ENCODE measurements at regions not wholly inside any gene's neighbourhood (a gene's known extent, or its start where the extent isn't known, plus 50 kb on each side); places are given as distances from the start of the nearest gene placed in this dataset.

DNA sequence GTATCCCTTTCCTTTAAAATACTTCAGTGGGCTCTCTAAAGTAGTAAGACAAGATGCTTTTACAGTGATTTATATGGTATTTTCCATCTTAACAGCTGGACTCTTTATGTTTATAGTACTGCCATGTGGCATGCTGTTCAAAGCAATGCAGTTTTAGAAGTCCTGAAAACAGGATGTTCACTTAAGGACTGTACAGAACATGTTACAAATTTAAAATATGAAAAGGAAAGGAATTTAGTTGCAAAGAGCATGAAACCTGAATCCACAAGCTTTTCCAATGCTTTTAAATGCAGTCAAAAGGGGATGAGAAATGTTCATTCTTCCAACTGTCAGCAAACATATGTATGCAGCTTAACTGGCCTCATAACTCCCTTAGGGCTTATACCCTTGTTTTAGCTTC is 580.2 kb downstream of the EFNA5 start:
- no peak overlapping the region for H3K4me3 ChIP-seq
- no peak for DNase-seq (ENCODE audit: low spot score)
- H3K27ac ChIP-seq, result no peak overlapping the region
- TF ChIP-seq, protein P1, sequence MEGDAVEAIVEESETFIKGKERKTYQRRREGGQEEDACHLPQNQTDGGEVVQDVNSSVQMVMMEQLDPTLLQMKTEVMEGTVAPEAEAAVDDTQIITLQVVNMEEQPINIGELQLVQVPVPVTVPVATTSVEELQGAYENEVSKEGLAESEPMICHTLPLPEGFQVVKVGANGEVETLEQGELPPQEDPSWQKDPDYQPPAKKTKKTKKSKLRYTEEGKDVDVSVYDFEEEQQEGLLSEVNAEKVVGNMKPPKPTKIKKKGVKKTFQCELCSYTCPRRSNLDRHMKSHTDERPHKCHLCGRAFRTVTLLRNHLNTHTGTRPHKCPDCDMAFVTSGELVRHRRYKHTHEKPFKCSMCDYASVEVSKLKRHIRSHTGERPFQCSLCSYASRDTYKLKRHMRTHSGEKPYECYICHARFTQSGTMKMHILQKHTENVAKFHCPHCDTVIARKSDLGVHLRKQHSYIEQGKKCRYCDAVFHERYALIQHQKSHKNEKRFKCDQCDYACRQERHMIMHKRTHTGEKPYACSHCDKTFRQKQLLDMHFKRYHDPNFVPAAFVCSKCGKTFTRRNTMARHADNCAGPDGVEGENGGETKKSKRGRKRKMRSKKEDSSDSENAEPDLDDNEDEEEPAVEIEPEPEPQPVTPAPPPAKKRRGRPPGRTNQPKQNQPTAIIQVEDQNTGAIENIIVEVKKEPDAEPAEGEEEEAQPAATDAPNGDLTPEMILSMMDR (IDR thresholded peaks at IDR 0.05), result no peak

DNA sequence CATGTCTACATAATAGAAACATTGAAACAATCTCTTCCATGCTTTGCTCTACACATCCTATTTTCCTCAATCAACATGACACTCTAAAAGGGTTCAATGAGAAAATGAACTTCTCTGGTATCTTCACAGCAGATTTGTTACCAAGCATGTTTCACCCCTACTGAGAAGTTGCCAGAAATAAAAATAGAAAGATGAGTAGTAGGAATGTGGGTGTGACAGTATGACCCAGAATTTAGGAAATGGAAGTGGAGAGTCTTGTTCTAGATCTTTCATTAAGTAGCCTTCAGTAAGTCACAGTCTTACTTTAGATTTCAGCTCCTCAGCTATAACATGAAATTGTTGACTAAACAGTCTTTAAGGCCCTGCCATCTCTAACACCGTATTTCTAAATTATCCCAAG is 581.8 kb downstream of the EFNA5 start:
- TF ChIP-seq, protein P1 (IDR thresholded peaks at IDR 0.05), result no peak
- no peak for DNase-seq (ENCODE audit: low spot score)
- Histone ChIP-seq H3K27ac (no peak overlapping the region), H3K4me3 (no peak overlapping the region)

DNA sequence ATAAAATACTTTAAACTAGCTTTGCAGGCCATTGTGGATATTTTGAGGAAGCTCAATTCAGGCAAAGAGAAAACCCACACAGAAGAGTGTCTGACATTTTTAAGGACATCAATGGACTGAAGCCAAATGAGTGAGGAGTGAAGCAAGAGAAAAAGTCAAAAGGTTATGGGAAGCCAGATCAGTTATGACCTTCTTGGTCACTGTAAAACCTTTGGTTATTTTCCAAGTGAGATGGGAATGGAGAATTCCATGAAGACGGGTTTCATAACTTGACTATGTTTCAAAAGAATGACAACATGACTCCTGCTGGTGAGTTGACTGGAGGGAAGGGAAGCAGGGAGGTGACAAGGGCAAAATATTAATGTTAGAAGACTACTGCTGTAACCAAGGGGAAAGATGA is 585.2 kb downstream of the EFNA5 start:
- TF ChIP-seq, protein P1 (IDR thresholded peaks at IDR 0.05), result no peak

DNA sequence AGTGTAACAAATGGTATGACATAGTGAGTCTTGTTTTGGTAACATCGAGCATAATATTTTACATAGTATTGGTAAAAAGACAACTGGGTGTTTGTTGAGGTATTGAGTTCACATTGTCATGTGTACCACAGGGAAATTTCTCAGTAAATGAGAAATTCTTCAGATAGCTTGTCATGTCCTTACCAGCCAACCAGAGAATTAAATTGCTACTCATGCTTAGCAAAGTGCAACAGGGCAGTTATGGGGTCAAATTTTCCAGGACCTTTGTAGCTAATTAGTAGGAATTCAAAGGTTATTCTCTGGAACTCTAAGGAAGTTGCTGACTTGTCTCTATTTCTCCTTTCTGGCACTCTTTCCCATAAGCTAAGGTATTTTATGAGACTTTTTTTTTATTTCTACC is 595.7 kb downstream of the EFNA5 start:
- H3K27ac ChIP-seq, result no peak overlapping the region
- TF ChIP-seq, protein P1 (IDR thresholded peaks at IDR 0.05), result no peak
- DNase-seq (ENCODE audit: low spot score), result no peak
- H3K4me3 ChIP-seq, result no peak overlapping the region

More for the DNA sequence above, 585.2 kb downstream of the EFNA5 start:
- no peak for DNase-seq (ENCODE audit: low spot score)
- H3K4me3 ChIP-seq, result no peak overlapping the region
- no peak overlapping the region for H3K27ac ChIP-seq

DNA sequence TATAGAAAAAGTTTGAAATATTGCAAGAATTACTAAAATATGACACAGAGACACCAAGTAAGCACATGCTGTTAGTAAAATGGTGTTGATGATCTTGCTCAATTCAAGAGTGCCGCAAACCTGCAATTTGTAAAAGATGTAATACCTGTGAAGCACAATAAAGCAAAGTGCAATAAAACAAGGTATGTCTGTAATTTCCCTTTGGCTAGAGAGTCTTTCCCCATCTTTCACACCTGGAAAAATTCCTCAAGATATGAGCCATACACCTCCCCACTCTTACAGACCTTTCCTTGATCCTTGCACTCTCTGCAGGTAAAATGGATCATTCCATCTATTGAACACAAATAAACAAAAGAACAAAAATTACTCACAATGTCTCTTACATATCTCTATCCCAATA is 597.8 kb downstream of the EFNA5 start:
- H3K27ac ChIP-seq, result no peak overlapping the region
- H3K4me3 ChIP-seq, result no peak overlapping the region
- TF ChIP-seq, protein P1 (IDR thresholded peaks at IDR 0.05), result no peak
- no peak for DNase-seq (ENCODE audit: low spot score)

DNA sequence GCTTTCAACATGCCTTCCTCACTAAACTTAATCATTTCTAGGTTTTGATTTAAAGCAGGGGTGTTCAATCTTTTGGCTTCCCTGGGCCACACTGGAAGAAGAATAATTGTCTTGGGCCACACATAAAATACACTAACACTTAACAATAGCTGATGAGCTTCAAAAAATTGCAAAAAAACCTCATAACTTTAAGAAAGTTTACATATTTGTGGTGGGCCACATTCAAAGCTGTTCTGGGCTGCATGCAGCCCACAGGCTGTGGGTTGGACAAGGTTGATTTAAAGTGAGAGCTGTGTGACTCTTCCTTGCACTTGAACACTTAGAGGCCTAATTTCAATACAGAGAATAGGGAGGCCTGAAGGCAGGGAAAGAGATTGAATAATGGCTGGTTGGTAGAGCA is 598.3 kb downstream of the EFNA5 start:
- TF ChIP-seq, protein P1 (IDR thresholded peaks at IDR 0.05), result no peak
- no peak for DNase-seq (ENCODE audit: low spot score)
- Histone ChIP-seq H3K27ac (no peak overlapping the region), H3K4me3 (no peak overlapping the region)

DNA sequence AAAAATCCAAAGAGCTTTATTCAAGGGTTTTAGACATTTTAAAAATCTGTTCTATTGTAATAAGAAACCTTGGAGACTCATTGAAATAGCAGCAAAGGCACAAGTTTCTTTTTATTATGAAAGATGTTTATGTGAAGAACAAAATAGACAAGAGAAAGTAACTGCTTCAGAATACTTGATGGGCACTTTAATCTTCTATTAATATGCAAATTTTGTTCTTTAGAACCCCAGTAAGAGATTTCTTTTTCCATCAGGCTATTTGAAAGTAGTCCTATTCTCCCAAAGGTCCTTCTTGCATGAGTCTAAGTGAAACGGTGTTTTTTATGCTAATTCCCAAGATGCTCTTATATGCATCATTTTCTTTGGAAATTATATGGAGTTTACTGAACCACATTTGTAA is 602.0 kb downstream of the EFNA5 start:
- TF ChIP-seq, protein P1 (IDR thresholded peaks at IDR 0.05), result no peak
- DNase-seq (ENCODE audit: low spot score), result no peak
- Histone ChIP-seq H3K27ac (no peak overlapping the region), H3K4me3 (no peak overlapping the region)
